HCT116 (cell line): ENCODE measurements at regions not wholly inside any gene's neighbourhood (a gene's known extent, or its start where the extent isn't known, plus 50 kb on each side); places are given as distances from the start of the nearest gene placed in this dataset.

Experiments used
- ATAC-seq: fragments of 200-7000 bp; cut with Tn5 transposase; 2 replicates; pipeline ENCODE4 v1.9.1; 2020; ENCODE audit warnings: mild to moderate bottlenecking, moderate library complexity
- BruUV-seq: library from RNA; stranded (reverse); fragments of 400-500 nt; replicated peaks from 2 replicates; lab custom pipeline; 2021; lab: Mats Ljungman, UMichigan
- CTCF ChIA-PET: fragments of 300-600 bp; sonication (Branson Sonifier 250); formaldehyde crosslinking; loops from one replicate; lab custom pipeline; 2021; ENCODE audit warnings: antibody characterized with exemption; lab: Charles Lee
- POLR2A ChIA-PET: fragments of 300-600, 350-600 bp; sonication (Branson Sonifier 250); formaldehyde crosslinking; loops from one replicate; lab custom pipeline; 2021; ENCODE audit warnings: antibody characterized with exemption; lab: Charles Lee
- RAD21 ChIA-PET, 2 experiments: fragments of 300-600 bp; sonication (Branson Sonifier 250); formaldehyde crosslinking; loops; one replicate each; lab custom pipeline; 2023; ENCODE audit warnings: low total read pairs in 2 of 2; ENCODE audit not compliant: uncharacterized antibody in 2 of 2, unreplicated experiment in 2 of 2, low non-redundant PET in 1 of 2; lab: Charles Lee
- DNase-seq: peaks from one replicate; pipeline ENCODE4 v3.0.0-alpha.2; 2010; ENCODE audit warnings: low read depth, low spot score
- H2AFZ ChIP-seq: fragments of 200-600 bp; shearing (Covaris generic), sonication (generic); 2 replicates; pipeline ENCODE4 v1.6.1; 2017; ENCODE audit warnings: low read depth, mixed run types, mixed read lengths, antibody characterized with exemption, low read length; ENCODE audit not compliant: poor library complexity, severe bottlenecking
- H3K27ac ChIP-seq: 2 replicates; pipeline ENCODE4 v1.5.1; 2012; ENCODE audit warnings: low read depth, low read length
- H3K27me3 ChIP-seq: fragments of 200-600 bp; sonication (generic); 2 replicates; pipeline ENCODE4 v1.6.1; 2016; ENCODE audit warnings: mixed run types, low read length, mixed read lengths; ENCODE audit not compliant: insufficient read depth
- H3K36me3 ChIP-seq, 2 experiments: fragments of 200-500 bp in 1 of 2; fragments of 200-600 bp in 1 of 2; sonication (Bioruptor generic) in 1 of 2; sonication (generic) in 1 of 2; 2 replicates each; pipeline versions ENCODE4 v1.5.1 to v1.6.1; 2014 to 2016; ENCODE audit warnings: low read length in 2 of 2, inconsistent platforms in 1 of 2, mixed read lengths in 1 of 2, mixed run types in 1 of 2; ENCODE audit not compliant: insufficient read depth in 2 of 2, control insufficient read depth in 1 of 2
- H3K4me1 ChIP-seq, 2 experiments: fragments of 200-600 bp in 1 of 2; sonication (generic) in 1 of 2; 2 replicates each; pipeline versions ENCODE4 v1.5.1 to v1.6.1; 2012 to 2017; ENCODE audit warnings: low read length in 2 of 2, inconsistent platforms in 1 of 2, mild to moderate bottlenecking in 1 of 2, mixed read lengths in 1 of 2, mixed run types in 1 of 2, moderate library complexity in 1 of 2; ENCODE audit not compliant: insufficient read depth in 2 of 2, control insufficient read depth in 1 of 2
- H3K4me2 ChIP-seq: fragments of 200-600 bp; sonication (generic); 2 replicates; pipeline ENCODE4 v1.6.1; 2017; ENCODE audit warnings: mixed run types, low read length, mixed read lengths
- H3K4me3 ChIP-seq, 2 experiments: fragments of 200-600 bp in 1 of 2; sonication (generic) in 1 of 2; replicated peaks in 1 of 2; 2 replicates each; pipeline ENCODE4 v1.5.1; 2011 to 2016; ENCODE audit warnings: low read length in 2 of 2, control low read depth in 1 of 2, low read depth in 1 of 2, mild to moderate bottlenecking in 1 of 2, mixed read lengths in 1 of 2, mixed run types in 1 of 2
- H3K79me2 ChIP-seq: fragments of 200-600 bp; sonication (generic); 2 replicates; pipeline ENCODE4 v1.6.1; 2017; ENCODE audit warnings: mild to moderate bottlenecking, mixed run types, low read length, moderate library complexity, mixed read lengths; ENCODE audit not compliant: insufficient read depth
- H3K9ac ChIP-seq: fragments of 200-600 bp; sonication (generic); 2 replicates; pipeline ENCODE4 v1.6.1; 2016; ENCODE audit warnings: low read length, mixed read lengths
- H3K9me2 ChIP-seq: fragments of 200-600 bp; sonication (generic), shearing (Covaris generic); 2 replicates; pipeline ENCODE4 v1.6.1; 2017; ENCODE audit warnings: mixed run types, mild to moderate bottlenecking, moderate library complexity; ENCODE audit not compliant: insufficient read depth
- H3K9me3 ChIP-seq, 2 experiments: fragments of 200-500 bp in 1 of 2; fragments of 200-600 bp in 1 of 2; sonication (Bioruptor generic) in 1 of 2; sonication (generic) in 1 of 2; 2 replicates each; pipeline ENCODE4 v1.6.1; 2014 to 2017; ENCODE audit warnings: low read length in 2 of 2, mixed read lengths in 2 of 2, inconsistent platforms in 1 of 2, low read depth in 1 of 2, mild to moderate bottlenecking in 1 of 2, mixed run types in 1 of 2, moderate library complexity in 1 of 2; ENCODE audit not compliant: control insufficient read depth in 1 of 2, insufficient read depth in 1 of 2
- H4K20me1 ChIP-seq: fragments of 200-600 bp; sonication (generic), shearing (Covaris generic); 2 replicates; pipeline ENCODE4 v1.6.1; 2017; ENCODE audit warnings: mixed run types, mild to moderate bottlenecking, moderate library complexity; ENCODE audit not compliant: insufficient read depth
- CBX3 ChIP-seq: IDR thresholded peaks from 2 replicates; pipeline ENCODE4 v1.6.1; 2012; ENCODE audit warnings: low read depth
- CEBPB ChIP-seq: IDR thresholded peaks from 2 replicates; pipeline ENCODE4 v1.6.1; 2012; ENCODE audit warnings: low read depth
- EGR1 ChIP-seq: IDR thresholded peaks from 2 replicates; pipeline ENCODE4 v1.6.1; 2012; ENCODE audit warnings: low read depth
- JUND ChIP-seq: IDR thresholded peaks from 2 replicates; pipeline ENCODE4 v1.6.1; 2012
- ZFX ChIP-seq: fragments of 450-650 bp; IDR thresholded peaks from 2 replicates; pipeline ENCODE4 v1.6.1; 2017
- intact Hi-C: fragments of 100-400 bp; cut with micrococcal nuclease; formaldehyde crosslinking; loops from 2 replicates; pipeline ENCODE4 v1.10.0; 2022
- TF ChIP-seq, protein P1 (sequence below): IDR thresholded peaks from 2 replicates; pipeline ENCODE4 v1.6.1; 2012; ENCODE audit warnings: low read depth
- TF ChIP-seq, protein P2 (sequence below), 3 experiments: fragments of 200-600 bp in 1 of 3; sonication (generic) in 1 of 3; IDR thresholded peaks in 2 of 3; conservative IDR thresholded peaks in 1 of 3; 2 replicates each; pipeline ENCODE4 v1.5.1; 2012 to 2017; ENCODE audit warnings: low read depth in 2 of 3, low read length in 2 of 3, antibody characterized with exemption in 1 of 3, borderline replicate concordance in 1 of 3, control low read depth in 1 of 3, mild to moderate bottlenecking in 1 of 3, mixed read lengths in 1 of 3, mixed run types in 1 of 3, moderate library complexity in 1 of 3; ENCODE audit not compliant: insufficient read depth in 1 of 3

DNA sequence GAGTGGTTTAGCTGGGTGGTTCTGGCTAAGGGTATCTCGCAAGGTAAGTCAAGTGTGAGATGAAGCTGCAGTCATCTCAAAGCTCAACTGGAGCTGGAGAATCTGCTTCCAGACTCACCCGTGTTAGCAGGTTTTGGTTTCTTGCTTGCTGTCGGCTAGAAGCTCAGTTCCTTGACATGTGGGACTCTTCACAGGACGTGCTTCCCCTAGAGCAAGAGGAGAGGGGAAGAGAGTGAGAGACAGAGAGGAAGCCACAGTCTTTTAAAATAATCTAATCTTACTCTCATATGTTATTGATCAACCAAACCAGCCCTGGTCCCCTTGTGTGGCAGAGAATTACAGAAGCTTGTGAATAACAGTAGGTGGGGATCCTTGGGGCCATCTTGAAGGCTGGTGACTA is 199.5 kb downstream of the REEP3 start:
- Histone ChIP-seq H3K9me2 (no peaks in the 10 kb centered on the region), H3K9me3 (no peaks in the 10 kb centered on the region), H3K27me3 (no peaks in the 10 kb centered on the region), H3K27ac (no peak overlapping the region), H3K36me3 (no peaks in the 10 kb centered on the region), H3K9ac (no peak overlapping the region), H4K20me1 (no peaks in the 10 kb centered on the region), H2AFZ (peak overlapping the region; percentile 91), H3K4me3 (no peak overlapping the region), H3K4me2 (no peak overlapping the region), H3K4me1 (peaks cover 17 to 34% of the 10 kb centered on the region in 2 experiments; a peak in 3 of 4 replicates), H3K79me2 (no peaks in the 10 kb centered on the region)
- POLR2A ChIA-PET = interaction anchor here (0.5 to 2.2 kb wide), 7 partner anchors 9 to 554 kb away, joined by 3 to 9 read pairs (median 5); no protein-coding TSS in a partner anchor
- CTCF ChIA-PET = interaction anchor here (0.6 to 6.9 kb wide), 52 partner anchors 9 to 1229 kb away, joined by 3 to 159 read pairs (median 4); partner anchors contain the start of genes EGR2, NRBF2 and REEP3
- intact Hi-C loops = loop anchor here (1.0 kb wide), 2 partner anchors 503 to 554 kb away; no protein-coding TSS in a partner anchor
- no TSS peak for BruUV-seq
- RAD21 ChIA-PET = interaction anchor here (0.6 to 1.6 kb wide), 12 partner anchors 46 to 637 kb away, joined by 3 to 11 read pairs (median 5); no protein-coding TSS in a partner anchor
- DNase-seq (no peak), ATAC-seq (no peak)
- TF ChIP-seq EGR1 = no peak
- TF ChIP-seq CEBPB = no peak
- TF ChIP-seq, protein P1, sequence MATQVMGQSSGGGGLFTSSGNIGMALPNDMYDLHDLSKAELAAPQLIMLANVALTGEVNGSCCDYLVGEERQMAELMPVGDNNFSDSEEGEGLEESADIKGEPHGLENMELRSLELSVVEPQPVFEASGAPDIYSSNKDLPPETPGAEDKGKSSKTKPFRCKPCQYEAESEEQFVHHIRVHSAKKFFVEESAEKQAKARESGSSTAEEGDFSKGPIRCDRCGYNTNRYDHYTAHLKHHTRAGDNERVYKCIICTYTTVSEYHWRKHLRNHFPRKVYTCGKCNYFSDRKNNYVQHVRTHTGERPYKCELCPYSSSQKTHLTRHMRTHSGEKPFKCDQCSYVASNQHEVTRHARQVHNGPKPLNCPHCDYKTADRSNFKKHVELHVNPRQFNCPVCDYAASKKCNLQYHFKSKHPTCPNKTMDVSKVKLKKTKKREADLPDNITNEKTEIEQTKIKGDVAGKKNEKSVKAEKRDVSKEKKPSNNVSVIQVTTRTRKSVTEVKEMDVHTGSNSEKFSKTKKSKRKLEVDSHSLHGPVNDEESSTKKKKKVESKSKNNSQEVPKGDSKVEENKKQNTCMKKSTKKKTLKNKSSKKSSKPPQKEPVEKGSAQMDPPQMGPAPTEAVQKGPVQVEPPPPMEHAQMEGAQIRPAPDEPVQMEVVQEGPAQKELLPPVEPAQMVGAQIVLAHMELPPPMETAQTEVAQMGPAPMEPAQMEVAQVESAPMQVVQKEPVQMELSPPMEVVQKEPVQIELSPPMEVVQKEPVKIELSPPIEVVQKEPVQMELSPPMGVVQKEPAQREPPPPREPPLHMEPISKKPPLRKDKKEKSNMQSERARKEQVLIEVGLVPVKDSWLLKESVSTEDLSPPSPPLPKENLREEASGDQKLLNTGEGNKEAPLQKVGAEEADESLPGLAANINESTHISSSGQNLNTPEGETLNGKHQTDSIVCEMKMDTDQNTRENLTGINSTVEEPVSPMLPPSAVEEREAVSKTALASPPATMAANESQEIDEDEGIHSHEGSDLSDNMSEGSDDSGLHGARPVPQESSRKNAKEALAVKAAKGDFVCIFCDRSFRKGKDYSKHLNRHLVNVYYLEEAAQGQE = no peak
- TF ChIP-seq, protein P2, sequence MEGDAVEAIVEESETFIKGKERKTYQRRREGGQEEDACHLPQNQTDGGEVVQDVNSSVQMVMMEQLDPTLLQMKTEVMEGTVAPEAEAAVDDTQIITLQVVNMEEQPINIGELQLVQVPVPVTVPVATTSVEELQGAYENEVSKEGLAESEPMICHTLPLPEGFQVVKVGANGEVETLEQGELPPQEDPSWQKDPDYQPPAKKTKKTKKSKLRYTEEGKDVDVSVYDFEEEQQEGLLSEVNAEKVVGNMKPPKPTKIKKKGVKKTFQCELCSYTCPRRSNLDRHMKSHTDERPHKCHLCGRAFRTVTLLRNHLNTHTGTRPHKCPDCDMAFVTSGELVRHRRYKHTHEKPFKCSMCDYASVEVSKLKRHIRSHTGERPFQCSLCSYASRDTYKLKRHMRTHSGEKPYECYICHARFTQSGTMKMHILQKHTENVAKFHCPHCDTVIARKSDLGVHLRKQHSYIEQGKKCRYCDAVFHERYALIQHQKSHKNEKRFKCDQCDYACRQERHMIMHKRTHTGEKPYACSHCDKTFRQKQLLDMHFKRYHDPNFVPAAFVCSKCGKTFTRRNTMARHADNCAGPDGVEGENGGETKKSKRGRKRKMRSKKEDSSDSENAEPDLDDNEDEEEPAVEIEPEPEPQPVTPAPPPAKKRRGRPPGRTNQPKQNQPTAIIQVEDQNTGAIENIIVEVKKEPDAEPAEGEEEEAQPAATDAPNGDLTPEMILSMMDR (IDR thresholded peaks at IDR 0.05 in 2 of 3, conservative IDR thresholded peaks at IDR 0.05 in 1 of 3; ENCODE audit: borderline replicate concordance in 1 of 3, insufficient read depth in 1 of 3, low read depth in 2 of 3, low read length in 2 of 3) = no peak
- TF ChIP-seq CBX3 = no peak
- TF ChIP-seq ZFX = no peak
- no peak for TF ChIP-seq JUND
